ENCODE measurements at regions not wholly inside any gene's neighbourhood (a gene's known extent, or its start where the extent isn't known, plus 50 kb on each side); places are given as distances from the start of the nearest gene placed in this dataset.

GRCh38 chr7:19415123-19415522 lies 269.9 kb upstream of the FERD3L start:
- no peak for TF ChIP-seq EP300 (IDR thresholded peaks at IDR 0.05)
- TF ChIP-seq CTCF (IDR thresholded peaks at IDR 0.05): no peak
- no peak for TF ChIP-seq MAX (IDR thresholded peaks at IDR 0.05)
- no peak for TF ChIP-seq POLR2AphosphoS2 (conservative IDR thresholded peaks at IDR 0.05; ENCODE audit: low read length)
- no peak for TF ChIP-seq FOSL2 (IDR thresholded peaks at IDR 0.05)
- TF ChIP-seq FOSL2 (CRISPR knock-in tag; IDR thresholded peaks at IDR 0.05): no peak
- TF ChIP-seq CHD4 (IDR thresholded peaks at IDR 0.05; ENCODE audit: borderline replicate concordance): no peak
- no peak for TF ChIP-seq SREBF2 (IDR thresholded peaks at IDR 0.05)
- TF ChIP-seq RFX5 (IDR thresholded peaks at IDR 0.05): no peak
- TF ChIP-seq, protein P1, sequence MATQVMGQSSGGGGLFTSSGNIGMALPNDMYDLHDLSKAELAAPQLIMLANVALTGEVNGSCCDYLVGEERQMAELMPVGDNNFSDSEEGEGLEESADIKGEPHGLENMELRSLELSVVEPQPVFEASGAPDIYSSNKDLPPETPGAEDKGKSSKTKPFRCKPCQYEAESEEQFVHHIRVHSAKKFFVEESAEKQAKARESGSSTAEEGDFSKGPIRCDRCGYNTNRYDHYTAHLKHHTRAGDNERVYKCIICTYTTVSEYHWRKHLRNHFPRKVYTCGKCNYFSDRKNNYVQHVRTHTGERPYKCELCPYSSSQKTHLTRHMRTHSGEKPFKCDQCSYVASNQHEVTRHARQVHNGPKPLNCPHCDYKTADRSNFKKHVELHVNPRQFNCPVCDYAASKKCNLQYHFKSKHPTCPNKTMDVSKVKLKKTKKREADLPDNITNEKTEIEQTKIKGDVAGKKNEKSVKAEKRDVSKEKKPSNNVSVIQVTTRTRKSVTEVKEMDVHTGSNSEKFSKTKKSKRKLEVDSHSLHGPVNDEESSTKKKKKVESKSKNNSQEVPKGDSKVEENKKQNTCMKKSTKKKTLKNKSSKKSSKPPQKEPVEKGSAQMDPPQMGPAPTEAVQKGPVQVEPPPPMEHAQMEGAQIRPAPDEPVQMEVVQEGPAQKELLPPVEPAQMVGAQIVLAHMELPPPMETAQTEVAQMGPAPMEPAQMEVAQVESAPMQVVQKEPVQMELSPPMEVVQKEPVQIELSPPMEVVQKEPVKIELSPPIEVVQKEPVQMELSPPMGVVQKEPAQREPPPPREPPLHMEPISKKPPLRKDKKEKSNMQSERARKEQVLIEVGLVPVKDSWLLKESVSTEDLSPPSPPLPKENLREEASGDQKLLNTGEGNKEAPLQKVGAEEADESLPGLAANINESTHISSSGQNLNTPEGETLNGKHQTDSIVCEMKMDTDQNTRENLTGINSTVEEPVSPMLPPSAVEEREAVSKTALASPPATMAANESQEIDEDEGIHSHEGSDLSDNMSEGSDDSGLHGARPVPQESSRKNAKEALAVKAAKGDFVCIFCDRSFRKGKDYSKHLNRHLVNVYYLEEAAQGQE (IDR thresholded peaks at IDR 0.05): no peak

Measured in A549 (cell line).